ENCODE measurements at regions not wholly inside any gene's neighbourhood (a gene's known extent, or its start where the extent isn't known, plus 50 kb on each side); places are given as distances from the start of the nearest gene placed in this dataset.
"Not testable (repeated sequence)": the region's sequence is repeated elsewhere in the genome, so short reads cannot be mapped to it uniquely, and the experiment has no call there.

DNA sequence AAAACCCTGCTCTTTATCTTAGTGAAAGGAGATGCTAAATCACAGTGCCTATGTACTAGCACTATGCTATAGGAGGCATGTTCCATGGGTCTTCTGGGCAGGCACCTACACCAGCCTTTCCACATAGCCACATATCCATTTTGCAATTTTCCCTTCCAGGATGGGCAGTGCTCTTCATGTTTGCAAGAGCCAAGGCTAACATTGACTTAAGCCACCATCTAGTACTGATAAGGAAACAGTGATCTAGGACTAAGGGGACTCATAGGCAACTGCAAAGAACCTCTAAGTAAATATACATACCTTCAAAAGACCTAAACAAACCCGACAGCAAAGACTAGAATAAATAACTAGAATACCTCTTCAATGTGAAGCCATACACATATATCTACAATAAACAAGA is 919.7 kb upstream of the GYPC start:
- no peak for DNase-seq

DNA sequence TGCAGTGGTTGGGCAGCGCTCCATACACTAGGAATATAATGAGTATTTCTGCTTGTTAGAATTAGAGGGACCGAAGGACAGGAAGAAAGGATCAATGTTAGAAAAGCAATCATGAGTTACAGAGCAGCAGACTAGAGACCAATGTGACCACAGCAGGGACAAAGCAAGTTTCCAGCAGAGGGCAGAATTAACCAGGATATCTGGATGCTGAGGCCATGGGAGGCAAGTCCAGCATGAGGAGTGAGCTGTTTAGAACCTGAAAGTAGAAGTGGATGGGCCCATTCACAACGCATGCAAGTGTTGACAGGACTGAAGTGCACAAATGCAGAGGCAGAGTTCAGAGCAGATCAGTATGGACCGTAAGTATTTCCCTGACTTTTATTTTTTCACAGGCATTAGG is 910.4 kb upstream of the GYPC start:
- DNase-seq, result no peak

DNA sequence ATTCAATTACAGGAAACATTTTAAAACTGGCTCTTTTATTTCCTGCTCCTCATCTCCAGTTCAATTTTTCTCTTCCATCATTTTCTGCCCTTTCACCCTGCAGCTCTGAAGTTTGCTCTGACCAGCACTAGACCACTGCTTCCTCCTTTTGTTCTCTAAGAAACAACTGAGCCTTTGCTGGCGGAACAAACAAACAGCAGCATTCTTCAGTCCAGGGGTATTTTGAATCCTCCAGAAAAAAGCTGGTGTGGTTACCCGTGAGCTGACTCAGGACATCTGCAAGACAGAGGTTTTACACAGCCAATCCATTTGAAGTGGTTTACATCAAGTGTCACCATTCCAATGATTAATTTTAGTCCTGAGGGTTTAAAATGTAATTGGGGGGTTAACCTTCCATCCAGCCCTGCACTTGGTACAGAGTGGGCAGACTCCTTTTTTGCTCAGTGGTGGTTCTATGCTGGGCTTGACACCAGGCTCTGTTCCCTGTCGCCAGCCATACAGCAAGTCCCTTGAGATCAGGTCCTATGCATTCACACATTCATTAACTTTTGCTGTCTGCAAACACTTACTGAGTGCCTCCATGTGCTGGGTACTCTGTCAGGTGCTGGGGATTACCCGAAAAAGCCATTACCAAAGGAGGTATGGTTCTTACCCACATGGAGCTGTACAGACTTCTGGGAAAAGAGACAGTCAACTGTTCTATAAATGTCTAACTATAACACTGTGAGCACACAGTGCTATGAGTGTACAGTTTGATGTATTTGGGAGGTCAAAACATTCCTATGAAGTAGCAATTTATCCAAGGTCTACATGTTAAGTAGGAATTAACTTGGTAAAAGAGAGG is 909.4 kb upstream of the GYPC start:
- DNase-seq, result no peak

DNA sequence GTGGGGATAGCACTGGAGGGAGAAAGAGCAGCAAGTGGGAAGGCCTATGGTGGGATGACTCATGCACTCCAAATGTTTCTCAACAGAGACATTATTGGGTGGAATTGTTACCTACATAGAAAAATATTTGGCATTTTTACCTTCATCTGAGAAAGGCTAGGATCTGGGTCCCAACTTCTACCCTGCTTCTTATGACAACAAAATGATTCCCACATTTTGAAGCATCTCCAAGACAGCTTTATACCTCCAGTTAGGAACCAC is 908.9 kb upstream of the GYPC start:
- no peak for DNase-seq

DNA sequence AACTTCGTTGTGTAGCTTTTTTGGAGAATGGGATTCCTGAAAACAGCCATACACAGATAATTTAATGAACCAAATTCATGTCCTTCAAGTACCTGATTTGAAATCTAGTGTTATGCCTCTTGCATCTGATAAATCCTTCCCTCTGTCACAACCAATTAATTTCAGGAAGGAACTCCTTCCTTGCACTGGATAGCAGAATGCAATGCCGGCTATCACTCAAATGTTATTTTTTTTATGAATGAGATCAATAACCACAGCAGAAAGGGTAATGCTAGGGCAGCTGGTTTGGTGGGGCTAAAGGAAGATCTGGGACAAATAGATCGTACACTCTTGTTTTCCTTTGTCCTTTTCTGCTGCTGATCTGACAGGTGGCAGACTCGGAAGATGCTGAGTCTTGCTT is 899.5 kb upstream of the GYPC start:
- no peak for DNase-seq

DNA sequence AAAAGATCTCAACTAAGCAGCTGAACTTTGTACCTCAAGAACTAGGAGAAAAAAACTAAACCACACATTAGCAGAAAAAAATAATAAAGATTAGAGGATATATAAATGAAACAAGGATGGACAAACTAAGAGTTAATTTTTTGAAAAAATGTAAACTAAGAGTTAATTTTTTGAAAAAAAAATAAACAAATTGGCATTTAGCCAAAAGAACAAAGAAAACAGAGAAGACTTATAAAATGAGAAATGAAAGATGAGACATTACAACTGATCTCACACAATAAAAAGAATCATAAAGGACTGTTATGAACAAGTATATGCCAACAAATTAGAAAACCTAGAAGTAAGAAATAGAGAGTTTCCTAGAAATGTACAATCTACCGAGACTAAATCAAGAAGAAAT is 859.2 kb upstream of the GYPC start:
- no peak for DNase-seq

DNA sequence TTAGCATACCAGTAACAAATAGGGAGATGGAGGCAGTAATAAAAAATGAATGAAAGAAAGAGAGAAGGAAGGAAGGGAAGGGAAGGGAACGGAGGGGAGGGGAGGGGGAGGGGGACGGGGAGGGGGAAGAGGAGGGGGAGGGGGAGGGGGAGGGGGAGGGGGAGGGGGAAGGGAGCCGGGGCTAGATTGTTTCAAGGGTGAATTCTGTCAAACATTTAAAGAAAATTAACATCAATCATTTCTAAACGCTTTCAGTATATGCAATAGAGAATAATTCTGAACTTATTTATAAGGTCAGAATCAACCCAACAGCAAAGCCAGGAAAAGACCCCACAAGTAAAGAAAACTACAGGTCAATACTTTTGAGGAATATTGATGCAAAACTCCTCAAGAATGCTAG is 858.8 kb upstream of the GYPC start:
- DNase-seq, result no peak

DNA sequence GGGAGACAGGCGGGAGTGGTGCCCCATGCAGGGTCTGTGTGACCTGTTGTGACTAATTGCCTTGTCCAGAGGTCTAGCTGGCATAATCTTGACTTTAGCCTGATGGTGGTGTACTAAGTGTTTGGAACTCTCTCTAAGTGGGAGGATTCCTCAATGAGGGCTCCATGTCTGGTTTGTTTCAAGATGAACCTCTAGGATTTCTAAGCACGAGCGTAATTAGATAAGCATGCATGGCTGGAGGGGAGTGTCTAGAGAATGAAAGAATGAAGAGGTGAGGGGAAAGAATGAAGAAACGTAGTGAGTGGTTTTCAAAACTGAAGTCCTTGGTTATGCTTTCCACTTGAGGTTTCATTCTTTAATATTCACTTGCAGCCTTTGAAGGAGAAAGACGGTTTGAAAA is 833.2 kb upstream of the GYPC start:
- DNase-seq, result no peak

DNA sequence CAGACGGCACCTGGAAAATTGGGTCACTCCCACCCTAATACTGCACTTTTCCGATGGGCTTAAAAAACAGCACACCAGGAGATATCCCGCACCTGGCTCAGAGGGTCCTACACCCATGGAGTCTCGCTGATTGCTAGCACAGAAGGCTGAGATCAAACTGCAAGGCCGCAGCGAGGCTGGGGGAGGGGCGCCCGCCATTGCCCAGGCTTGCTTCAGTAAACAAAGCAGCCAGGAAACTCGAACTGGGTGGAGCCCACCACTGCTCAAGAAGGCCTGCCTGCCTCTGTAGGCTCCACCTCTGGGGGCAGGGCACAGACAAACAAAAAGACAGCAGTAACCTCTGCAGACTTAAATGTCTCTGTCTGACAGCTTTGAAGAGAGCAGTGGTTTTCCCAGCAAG is 830.2 kb upstream of the GYPC start:
- DNase-seq, result not testable (repeated sequence)

DNA sequence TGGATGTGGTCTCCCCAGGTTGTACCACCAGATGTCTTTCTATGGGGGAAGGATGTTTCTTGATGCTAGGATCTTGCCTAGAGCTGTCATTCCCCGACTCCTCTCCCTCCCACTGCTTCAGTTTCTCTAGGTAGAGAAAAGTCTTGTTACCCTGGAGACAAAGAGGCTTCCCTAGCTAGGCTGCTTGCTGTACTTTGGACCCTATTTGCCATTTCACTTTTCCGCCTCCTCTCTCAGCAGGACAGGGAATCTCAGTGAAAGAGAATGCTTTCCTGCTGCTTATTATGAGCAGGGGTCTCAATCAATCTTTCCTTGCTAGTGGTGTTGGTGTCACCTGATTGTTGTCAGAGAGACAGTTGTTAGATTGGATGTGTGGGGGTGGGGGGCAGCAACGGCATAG is 818.8 kb upstream of the GYPC start:
- DNase-seq, result no peak

DNA sequence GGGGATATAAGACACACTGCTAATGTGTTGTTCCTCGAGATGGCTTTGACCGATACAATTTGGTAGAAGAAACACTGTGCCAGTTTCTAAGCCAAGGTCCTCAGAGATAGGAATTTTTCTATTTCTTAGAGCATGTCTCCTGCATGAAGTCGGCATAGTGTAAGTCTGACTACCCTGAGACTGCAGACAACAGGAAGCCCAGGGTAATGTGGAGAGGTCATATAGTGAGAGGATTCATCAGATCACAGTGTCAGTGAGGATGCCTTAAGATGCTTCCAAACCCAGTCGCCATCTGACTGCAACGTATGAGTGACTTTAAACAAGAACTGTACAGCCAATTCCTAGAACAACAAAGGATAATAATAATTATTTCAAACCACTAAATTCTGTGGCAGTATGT is 818.3 kb upstream of the GYPC start:
- no peak for DNase-seq

DNA sequence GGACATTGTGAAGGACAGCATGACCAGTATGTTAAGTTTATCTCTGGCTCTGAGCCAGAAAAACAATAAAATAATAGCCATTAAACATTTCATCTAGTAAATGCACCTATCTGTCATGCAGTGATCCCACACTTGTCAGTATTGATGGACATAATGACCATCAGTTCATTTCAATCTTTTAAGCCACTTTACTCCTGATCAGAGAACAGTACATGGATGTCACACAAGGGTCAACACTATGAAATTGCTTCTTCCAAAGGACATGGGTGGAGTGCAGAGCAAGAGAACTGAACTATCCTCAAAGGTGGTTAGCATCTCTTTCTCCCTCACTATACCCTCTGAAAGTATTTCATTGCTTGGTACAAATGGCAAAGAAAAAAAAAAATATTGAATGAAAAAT is 816.0 kb upstream of the GYPC start:
- DNase-seq, result no peak

DNA sequence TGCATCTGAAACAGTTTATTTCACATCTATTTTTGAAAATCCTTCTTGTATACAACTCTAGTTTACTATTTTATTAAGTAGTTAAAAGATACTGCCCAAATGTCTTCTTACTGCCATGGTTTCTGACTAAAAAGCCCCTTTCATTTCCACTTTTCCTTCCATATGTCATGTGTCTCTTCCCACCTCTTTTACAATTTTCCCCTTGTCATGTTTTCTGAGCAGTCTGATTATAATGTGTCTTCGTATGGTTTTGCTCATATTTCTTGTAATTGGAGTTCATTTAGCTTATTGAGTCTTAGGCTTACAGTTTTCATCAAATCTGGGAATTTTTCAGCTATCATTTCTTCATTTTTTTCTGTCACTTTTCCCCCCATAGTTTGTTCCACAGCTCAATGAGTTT is 813.9 kb upstream of the GYPC start:
- DNase-seq, result no peak

DNA sequence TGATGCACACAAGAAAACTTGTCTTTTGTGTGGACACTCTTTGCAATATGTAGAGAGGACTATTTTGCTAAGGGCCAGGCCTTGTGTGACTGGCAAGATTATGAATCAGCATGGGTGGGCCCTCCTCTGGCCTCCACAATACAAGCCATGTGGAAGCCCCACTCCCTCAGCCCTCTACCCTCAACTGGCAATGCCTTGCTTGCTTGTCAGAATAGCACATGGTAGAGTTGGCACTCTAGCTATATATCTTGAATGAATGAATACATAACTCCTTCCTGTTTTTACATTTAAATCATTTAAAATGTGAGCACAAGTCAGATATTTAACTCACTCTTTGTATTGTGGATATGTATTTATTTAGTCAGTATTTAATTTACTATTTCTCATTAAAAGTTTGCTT is 805.4 kb upstream of the GYPC start:
- no peak for DNase-seq

DNA sequence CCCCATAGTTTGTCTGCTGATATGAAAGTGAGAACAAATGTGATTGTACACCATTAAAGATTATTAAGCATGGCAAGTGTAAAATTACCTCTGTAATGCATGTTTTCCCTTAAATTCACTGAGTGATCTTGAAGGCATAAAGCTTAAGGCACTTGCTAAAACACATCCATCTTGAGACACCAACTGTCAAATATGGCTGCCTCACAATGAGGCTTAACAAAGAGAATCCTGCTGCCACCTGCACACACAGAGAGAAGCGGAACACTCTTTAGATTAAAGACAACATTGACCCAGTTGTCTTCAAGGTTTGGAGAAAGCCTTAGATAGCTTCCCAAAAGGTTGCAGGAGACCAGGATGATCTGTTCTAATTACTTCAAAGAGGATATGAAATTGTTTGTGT is 803.6 kb upstream of the GYPC start:
- DNase-seq, result no peak

DNA sequence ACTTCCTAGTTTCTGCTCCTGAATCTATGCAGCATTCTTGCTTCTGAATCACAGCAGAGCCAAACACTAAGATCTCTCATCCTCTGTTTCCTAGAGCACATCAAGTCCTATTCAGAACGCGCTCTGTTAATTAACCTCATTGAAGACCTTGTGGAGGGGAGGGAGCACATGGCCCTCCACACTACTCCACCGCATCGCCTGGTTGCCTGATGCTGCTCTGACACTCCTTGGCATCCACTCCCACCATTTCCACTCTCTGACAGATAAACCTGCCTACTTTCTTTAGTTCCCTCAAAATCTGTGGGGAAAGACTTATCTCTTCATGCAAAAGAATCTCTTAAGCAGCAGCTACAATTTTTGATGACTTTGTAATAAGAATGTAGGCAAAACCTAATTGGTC is 802.3 kb upstream of the GYPC start:
- DNase-seq, result no peak

DNA sequence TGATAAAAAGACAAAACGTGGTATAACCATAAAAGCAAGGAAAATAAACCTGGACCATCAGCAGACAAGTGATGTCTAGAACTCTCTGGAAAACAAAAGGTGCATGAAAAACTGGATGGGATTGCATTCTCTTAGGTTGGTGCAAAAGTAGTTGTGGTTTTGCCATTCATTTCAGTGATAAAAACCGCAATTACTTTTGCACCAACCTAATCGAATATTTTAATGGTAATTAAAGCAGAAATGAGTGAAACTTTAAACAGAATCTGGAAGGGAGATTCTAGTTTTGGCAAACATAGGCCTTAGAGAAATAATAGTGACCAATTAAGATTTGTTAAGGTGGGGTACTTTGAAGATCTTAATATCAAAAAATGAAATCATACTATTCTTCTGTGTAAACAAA is 800.8 kb upstream of the GYPC start:
- DNase-seq, result no peak

DNA sequence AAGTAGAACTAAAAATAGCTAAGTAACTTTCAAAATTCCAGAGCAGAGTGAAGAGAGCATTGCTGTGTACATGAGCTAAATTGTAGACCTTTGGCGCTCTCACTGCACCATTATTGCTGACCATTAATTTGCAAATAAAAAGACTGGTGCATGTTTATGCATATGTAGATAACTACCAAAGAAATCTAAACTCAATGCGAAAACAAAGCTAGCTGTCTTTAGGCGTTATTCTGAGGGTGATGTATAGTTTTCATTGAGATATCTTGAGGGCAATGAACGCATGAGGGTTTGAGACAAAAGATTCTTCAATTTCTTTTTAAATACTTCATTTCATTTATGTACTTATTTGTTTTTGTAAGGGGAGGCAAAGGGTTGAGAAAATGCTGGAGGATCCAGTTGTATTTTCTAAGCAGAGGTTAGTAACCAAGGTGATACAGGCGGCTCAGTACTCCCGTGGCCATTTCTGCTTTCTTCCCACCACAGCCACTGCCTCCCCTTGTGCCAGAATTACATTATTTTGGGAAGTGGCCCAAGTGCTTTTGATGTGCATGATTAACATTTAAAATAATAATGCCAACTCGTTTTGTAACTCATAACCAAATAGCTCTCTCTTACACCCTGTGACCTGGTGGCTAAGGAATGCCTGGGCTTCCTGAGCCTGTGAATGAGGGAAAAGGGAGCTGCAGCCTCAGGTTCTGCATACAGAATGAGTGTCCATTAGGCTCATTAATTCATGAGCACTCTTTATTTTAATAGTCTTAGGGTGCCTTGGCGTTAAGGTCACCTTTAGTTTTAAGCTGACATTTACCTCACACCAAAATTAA is 797.8 kb upstream of the GYPC start:
- DNase-seq, result no peak

DNA sequence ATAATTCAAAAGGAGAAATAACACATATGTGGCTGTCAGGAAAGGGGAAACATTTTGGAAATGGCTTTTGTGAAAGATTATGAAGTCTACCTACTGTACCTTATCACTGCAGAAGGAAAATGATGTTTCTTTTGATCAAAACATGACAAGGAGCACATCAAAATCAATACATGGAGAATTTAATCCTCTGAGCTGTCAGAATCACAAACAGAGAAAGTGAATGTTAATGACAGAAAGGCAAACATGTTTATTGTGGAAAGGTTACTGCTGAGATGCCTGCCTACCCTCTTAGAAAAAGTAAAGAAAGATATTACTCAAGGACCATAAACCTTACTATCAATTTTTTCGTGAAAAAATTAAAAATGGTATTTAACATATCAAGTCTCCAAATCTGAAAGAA is 794.5 kb upstream of the GYPC start:
- no peak for DNase-seq

DNA sequence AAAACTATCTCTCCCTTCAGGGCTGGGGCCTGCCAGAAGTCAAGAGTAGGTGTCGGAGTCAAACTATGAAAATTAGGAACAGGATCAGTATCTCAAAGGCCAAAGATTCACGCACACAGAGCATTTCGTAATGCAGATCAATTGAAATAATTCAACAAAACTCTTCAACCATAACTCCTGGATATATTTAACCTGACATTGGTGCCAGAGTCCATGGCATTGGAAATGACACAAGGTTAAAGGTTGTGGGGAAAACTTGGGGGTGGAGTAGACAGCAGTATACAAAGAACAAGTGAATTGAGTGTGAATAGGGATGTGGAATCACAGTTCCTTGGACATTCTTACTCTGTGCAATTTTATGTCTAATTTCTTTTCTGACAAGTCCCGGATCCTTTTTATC is 788.0 kb upstream of the GYPC start:
- no peak for DNase-seq

DNA sequence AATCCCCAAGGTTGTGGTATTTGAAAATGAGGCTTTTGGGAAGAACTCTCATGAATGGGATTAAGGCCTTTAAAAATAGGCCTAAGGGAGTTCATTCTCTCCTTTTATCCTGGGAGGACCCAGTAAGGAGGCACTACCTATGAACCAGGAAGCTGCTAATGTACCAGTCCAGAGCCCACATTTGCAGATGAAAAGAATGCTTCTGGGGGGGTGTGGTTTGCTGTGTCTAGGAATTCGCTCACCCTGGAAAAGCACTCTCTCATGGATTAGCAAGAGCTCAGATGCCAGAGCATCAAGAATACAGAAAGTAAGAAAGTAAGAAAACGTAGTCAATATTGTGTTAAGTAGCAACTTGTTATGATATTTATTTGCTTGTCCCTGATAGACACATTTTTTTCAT is 785.7 kb upstream of the GYPC start:
- no peak for DNase-seq

DNA sequence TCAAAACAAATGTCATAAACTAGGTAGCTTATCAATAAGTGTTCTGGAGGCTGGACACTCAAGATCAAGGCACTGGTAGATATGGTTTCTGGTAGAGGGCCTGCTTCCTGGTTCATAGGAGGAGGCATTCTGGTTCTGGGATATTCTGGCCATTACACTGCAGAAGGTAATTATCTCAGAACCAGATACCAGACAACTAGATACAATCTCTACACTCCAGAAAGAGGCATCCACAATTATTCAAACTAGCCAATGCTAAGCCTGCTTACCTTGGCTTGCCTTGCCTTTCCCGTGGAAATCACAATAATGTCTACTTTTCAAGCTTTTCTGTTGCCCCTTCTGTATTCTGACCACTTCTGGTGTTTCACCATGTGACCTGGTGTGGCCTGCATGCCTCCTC is 785.2 kb upstream of the GYPC start:
- no peak for DNase-seq

DNA sequence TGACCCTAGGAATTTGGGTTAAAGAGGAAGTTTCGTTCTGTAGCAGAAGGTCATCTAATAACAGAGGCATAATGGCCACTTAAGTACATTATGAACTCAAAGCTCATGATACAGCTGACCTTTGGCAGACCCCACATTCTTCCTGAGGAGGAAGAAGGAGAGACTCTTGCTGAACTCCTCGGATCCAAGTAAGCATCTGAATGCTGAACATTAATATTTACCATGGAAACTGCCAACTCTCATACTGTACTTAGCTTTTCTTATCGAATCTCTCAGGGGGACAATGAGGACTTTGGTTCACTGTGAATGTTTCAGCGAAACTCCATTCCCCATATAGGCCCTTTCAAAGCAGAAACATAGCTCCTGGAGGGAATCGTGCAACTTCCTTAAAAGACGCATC is 781.4 kb upstream of the GYPC start:
- no peak for DNase-seq

DNA sequence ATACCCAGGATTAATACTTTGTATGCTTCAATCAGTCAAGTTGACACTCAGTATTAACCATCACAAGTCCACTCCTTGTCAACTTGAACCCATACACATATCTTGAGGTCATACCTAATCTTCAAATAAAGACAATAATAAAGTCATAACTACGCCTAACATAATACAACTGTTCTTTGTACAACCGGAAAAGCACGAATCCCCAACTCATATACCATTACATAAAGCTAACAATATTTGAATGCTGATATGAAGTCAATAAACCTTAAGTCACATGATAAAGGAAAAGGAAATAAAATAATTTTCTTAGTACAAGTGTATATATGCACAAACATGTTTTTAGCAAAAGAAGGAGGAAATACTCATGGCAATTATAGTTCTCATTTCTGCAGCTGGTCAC is 770.6 kb upstream of the GYPC start:
- no peak for DNase-seq

DNA sequence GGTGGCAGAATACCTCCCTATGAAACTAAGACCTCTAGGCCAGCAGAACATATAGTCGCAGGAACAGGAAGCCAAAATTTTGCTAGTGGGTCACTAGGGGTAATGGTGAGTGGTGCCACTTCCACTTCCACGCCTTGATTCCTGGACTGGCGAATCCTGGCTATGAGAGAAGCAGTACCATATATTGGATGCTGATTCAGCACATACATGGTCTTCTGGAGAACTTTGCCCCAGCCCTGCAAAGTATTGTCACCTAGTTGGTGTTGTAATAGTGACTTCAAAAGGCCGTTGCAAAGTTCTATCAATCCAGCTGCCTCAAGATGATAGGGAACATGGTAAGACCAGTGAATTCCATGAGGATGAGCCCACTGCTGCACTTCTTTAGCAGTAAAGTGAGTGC is 769.8 kb upstream of the GYPC start:
- no peak for DNase-seq

Data from NCI-H226 (cell line).